Activated naive CD8-positive, alpha-beta T cell treated with anti-CD3 and anti-CD28 coated beads, Interleukin-2, amount 10 ng/mL, durations not matched to agents 7 days and 5 days (primary cell): ENCODE measurements at regions not wholly inside any gene's neighbourhood (a gene's known extent, or its start where the extent isn't known, plus 50 kb on each side); places are given as distances from the start of the nearest gene placed in this dataset.
"Not testable (repeated sequence)": the region's sequence is repeated elsewhere in the genome, so short reads cannot be mapped to it uniquely, and the experiment has no call there.

Experiments used
- ATAC-seq: fragments of 150-1000 bp; cut with Tn5 transposase; one replicate; pipeline ENCODE4 v1.10.0; 2021; ENCODE audit warnings: low read depth, moderate library complexity
- POLR2A ChIA-PET: fragments of 350-600 bp; sonication (Branson Sonifier 250); formaldehyde crosslinking; loops from one replicate; lab custom pipeline; 2021; ENCODE audit warnings: antibody characterized with exemption; lab: Charles Lee
- DNase-seq: peaks from one replicate; pipeline ENCODE4 v3.0.0; 2021
- H3K27ac Mint-ChIP-seq: one replicate; pipeline ENCODE4 v1.8.0; 2022; ENCODE audit warnings: mild to moderate bottlenecking, mixed read lengths
- H3K27me3 Mint-ChIP-seq: one replicate; pipeline ENCODE4 v1.8.0; 2022; ENCODE audit warnings: mild to moderate bottlenecking, moderate library complexity, mixed read lengths
- H3K36me3 Mint-ChIP-seq: one replicate; pipeline ENCODE4 v1.8.0; 2021; ENCODE audit warnings: mild to moderate bottlenecking, mixed read lengths
- H3K4me1 Mint-ChIP-seq: one replicate; pipeline ENCODE4 v1.8.0; 2021; ENCODE audit warnings: mixed read lengths
- H3K4me3 Mint-ChIP-seq: one replicate; pipeline ENCODE4 v1.8.0; 2022; ENCODE audit warnings: mild to moderate bottlenecking, moderate library complexity, mixed read lengths
- H3K9me3 Mint-ChIP-seq: one replicate; pipeline ENCODE4 v1.8.0; 2021; ENCODE audit warnings: mixed read lengths

DNA sequence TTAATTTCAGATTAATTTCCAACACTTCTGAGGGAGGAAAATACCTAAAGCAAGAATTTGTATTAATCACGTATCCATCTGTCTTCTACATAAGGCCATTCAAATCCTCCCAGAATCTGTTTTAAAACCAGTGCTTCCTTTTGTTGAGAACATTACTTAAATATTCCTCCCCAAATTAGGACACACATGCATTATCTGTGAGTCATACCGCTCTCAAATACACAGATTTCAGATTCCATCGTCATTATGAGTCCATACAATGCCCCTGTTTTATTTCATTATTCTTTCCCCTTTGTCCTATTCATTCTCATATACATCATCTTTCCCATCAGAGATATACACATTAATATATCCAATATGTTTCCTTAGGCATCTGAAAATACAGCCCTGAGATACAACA, 57.3 kb upstream of the PRSS12 start:
- DNase-seq (no peak), ATAC-seq (no peak)
- Mint-ChIP-seq H3K4me3 (no peak overlapping the region), H3K36me3 (no peaks in the 10 kb centered on the region), H3K9me3 (no peaks in the 10 kb centered on the region), H3K4me1 (no peaks in the 10 kb centered on the region), H3K27ac (no peak overlapping the region), H3K27me3 (peaks cover 11% of the 10 kb centered on the region)
- POLR2A ChIA-PET = no interaction called here

DNA sequence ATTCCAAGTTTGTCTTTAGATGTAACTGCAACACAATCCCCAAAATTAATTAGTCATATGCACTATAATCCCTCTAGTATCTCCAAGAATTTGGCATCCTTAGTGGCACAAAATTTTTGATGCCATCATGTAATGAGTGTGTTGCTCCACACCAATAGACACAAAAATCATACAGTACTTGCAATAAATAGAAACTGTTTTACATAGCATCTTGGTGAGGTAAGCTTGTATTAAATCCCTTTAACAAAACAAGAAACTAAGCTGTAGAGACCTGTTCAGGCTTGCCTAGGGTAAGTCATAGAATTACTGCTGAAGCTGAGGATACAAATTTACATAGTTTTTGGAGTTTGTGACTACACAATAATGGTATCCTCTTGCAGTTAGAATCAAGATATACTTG, 64.5 kb upstream of the PRSS12 start:
- H3K27ac Mint-ChIP-seq = no peak overlapping the region
- peaks cover 5% of the 10 kb centered on the region for H3K27me3 Mint-ChIP-seq
- no peak for DNase-seq
- POLR2A ChIA-PET = no interaction called here
- no peak for ATAC-seq
- H3K4me1 Mint-ChIP-seq = no peaks in the 10 kb centered on the region
- H3K4me3 Mint-ChIP-seq = no peak overlapping the region
- H3K36me3 Mint-ChIP-seq = no peaks in the 10 kb centered on the region
- H3K9me3 Mint-ChIP-seq = no peaks in the 10 kb centered on the region

DNA sequence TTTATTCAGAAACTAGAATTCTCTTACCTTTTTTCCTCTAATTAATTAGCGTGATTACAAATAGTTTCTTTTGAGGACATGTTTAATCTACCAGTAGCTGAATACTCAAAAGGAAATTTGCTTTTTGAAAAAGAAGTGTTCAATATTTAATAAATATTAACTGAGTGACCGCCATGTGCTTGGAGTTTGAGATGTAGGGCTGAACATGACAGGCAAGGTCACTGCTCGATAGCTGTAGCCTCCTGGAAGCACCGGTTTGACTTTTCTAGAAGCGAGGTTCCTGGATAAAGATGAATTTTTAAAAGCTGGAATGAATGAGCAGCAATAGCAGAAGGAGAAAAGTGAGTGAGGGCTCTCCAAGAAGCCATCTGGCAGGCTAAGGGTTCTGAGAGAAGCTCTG, 65.0 kb upstream of the PRSS12 start:
- POLR2A ChIA-PET, H3K27ac Mint-ChIP-seq, H3K36me3 Mint-ChIP-seq, H3K4me1 Mint-ChIP-seq, H3K27me3 Mint-ChIP-seq, H3K4me3 Mint-ChIP-seq, H3K9me3 Mint-ChIP-seq, ATAC-seq, DNase-seq: not testable (repeated sequence)

DNA sequence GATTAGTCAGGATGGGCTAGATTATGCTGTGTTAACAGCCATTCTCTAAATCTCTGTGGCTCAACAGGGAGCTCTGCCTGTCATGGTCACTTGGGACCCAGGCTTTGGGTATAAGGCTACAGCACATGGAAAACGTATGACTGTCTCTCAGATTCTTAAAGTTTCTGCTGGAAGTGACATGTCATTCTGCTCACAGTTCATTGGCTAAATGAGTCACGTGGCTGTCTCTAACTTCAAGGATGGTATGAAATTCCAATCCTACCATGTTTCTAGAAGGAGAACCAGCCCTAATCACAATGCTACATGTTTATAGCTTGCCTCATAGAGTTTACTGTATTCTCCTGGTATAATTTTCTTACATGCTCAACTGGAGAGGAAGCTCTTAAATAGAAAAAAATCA, 65.6 kb upstream of the PRSS12 start:
- H3K9me3 Mint-ChIP-seq, POLR2A ChIA-PET, H3K27ac Mint-ChIP-seq, ATAC-seq, H3K27me3 Mint-ChIP-seq, H3K4me3 Mint-ChIP-seq, DNase-seq, H3K4me1 Mint-ChIP-seq, H3K36me3 Mint-ChIP-seq: not testable (repeated sequence)

DNA sequence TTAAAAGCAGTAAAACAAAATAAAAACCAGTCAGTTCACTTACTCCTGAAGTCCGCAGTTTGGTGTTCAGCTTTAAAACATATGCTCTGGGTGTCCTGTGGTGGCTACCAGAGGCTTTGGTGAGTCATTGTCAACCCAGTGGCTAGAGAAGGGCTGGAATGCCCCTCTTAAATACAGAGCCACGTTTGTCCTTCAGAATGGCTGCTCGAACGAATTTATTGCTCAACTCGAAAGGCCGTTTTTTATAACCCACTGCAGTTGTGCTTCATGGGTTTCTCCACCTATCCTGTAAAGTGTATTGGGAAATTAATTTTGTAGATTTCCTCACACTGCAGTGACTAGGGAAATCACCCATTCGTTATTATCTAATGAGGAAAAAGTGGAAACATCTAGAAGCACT, 66.8 kb upstream of the PRSS12 start:
- POLR2A ChIA-PET, H3K4me3 Mint-ChIP-seq, H3K9me3 Mint-ChIP-seq, H3K4me1 Mint-ChIP-seq, DNase-seq, H3K36me3 Mint-ChIP-seq, H3K27ac Mint-ChIP-seq, ATAC-seq, H3K27me3 Mint-ChIP-seq: not testable (repeated sequence)

DNA sequence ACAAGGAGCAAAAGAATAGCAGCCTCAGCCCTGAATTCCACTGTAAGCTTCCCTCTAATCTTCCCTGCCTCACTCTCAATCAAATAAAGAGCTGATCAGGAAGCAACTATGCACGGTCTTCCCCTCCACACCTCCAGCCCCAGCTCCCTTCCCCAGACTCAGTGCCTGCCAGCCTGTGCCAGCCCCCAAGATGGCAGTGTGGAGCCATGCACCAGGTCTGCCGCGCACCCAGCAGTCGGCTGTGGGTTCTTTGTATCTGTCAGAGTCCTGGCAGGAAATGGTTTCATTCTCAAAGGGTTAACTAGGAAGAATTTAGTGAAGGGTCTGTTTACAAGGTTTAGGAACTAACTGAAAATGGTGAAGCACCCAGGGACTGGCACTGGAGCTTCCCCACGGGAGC, 71.3 kb upstream of the PRSS12 start:
- H3K4me1 Mint-ChIP-seq, H3K27ac Mint-ChIP-seq, ATAC-seq, H3K36me3 Mint-ChIP-seq, H3K27me3 Mint-ChIP-seq, POLR2A ChIA-PET, H3K4me3 Mint-ChIP-seq, H3K9me3 Mint-ChIP-seq: not testable (repeated sequence)
- DNase-seq = peak; percentile 66

DNA sequence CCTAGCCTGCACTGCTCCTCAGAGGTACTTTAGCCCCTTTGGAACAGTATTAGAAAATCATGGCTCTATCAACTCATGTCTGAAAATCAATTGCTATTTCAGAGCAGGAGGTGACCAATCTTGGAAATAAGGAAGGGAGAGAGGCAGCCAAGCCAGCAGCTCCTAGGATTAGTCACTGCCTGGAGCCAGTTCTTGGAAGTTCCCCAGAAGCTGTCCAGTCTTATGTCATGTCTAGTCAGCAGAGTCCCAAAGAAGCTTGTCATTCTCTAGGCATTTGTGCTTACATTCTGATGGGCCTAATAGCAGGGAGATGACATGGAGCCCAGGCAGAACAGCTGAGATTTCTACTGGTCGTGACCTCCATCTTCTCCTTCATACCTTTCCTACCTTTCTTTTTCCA, 76.1 kb upstream of the PRSS12 start:
- H3K27ac Mint-ChIP-seq, H3K9me3 Mint-ChIP-seq, H3K36me3 Mint-ChIP-seq, POLR2A ChIA-PET, DNase-seq, H3K27me3 Mint-ChIP-seq, H3K4me3 Mint-ChIP-seq, H3K4me1 Mint-ChIP-seq, ATAC-seq: not testable (repeated sequence)

DNA sequence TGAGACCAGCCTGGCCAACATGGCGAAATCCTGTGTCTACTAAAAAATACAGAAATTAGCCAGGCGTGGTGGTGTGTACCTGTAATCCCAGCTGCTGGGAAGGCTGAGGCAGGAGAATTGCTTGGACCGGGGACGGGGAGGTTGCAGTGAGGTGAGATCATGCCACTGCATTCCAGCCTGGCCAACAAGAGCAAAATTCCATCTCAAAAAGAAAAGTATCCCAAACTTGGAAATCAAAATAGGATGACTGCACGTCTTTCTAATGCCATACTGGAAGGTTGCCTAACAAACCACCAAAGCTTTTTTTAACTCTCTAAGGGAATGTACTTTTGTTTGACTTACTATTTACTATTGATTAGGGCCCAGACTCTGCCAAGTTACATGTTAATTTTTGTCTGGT, 79.6 kb upstream of the PRSS12 start:
- H3K27me3 Mint-ChIP-seq, DNase-seq, H3K4me3 Mint-ChIP-seq, H3K27ac Mint-ChIP-seq, H3K9me3 Mint-ChIP-seq, ATAC-seq, H3K36me3 Mint-ChIP-seq, H3K4me1 Mint-ChIP-seq, POLR2A ChIA-PET: not testable (repeated sequence)

DNA sequence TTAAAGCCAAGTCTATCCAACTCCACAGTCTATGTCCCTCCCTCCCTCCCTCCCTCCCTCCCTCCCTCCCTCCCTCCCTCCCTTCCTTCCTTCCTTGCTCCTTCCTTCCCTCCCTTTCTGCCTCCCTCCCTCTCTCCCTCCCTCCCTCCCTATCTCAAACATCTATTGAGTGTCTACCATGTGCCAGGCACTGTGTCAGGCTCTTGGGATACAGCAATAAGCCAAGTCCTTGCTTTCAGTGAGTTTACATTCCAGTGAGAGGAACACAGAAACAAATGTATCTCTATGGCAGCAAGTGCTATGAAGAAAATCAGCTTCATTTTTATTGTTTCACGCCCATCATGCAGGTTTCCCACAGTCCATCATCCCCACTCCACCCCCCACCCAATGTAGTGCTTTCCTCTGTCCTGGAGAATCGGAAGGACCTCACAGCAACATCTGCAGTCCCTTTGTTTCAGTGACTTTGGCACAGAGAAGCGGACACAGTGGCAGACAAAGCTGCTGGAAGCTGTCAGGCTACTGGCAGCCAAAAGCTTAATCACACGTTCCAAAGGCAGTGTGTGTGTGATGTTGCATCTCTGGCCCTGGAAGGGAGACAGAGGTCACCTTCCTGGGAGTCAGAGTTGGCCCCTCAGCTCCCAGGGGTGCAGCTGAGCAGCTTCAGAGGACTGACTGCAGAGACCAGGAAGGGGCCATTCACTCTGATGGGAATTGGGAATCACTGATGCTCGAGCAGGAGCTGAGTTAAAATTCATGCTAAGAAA, 81.0 kb upstream of the PRSS12 start:
- ATAC-seq, DNase-seq, H3K27ac Mint-ChIP-seq, H3K9me3 Mint-ChIP-seq, H3K36me3 Mint-ChIP-seq, H3K4me3 Mint-ChIP-seq, H3K4me1 Mint-ChIP-seq, POLR2A ChIA-PET, H3K27me3 Mint-ChIP-seq: not testable (repeated sequence)

DNA sequence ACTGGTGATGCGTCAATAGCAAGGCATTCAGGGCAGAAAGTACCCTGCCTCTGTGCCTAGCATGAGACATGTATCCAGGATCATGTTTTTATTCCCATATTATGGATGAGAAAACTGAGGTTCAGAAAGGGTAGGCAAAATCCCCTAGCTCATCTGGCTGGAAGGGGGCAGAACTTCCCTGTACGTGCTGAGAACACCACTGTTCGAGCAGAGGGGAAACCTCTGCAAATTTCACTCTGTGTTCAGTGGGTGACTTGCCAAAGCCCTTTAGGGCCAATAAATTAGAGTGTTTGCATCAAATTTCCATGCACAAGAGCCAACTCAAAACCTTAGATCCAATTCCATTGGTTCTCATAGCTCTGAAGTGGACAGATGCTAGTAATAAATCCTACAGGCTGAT, 82.6 kb upstream of the PRSS12 start:
- H3K4me1 Mint-ChIP-seq, ATAC-seq, H3K4me3 Mint-ChIP-seq, DNase-seq, H3K27me3 Mint-ChIP-seq, H3K36me3 Mint-ChIP-seq, H3K9me3 Mint-ChIP-seq, H3K27ac Mint-ChIP-seq, POLR2A ChIA-PET: not testable (repeated sequence)

DNA sequence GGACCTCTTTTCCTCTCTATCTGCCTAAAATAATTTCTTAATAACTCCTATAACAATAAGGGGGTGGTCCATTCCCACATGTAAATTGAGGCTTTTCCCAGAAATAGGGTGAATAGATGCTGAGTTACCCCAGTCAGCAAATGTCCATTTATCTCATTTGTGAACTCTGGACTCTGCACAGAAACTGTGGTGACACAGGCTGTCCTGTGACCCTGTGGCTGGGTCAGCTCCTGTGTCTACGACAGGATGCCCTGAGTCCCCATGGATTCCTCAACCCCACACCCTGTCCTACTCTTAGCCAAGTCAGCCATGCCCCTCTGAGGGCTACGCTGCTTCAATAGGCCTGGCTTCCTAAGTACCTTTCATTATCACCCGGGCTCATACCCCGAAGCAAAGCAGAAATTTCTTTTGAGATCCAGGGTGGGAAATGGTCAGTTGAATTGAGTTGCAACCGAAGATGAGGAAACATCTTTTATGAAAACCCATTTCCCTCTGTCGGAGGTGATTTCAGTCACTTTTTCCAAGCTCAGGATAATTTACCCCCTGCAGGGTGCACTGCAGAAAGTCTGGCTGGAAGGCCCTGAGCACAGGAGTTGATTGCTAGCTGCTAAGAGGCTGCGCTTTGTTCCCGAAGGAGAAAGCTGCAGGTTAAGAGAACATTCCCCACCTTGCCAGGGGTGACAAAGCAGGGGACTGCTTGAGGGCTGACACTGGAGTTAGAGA, 89.5 kb upstream of the PRSS12 start:
- H3K36me3 Mint-ChIP-seq, POLR2A ChIA-PET, H3K4me3 Mint-ChIP-seq, H3K4me1 Mint-ChIP-seq, ATAC-seq, H3K27ac Mint-ChIP-seq, H3K27me3 Mint-ChIP-seq, DNase-seq, H3K9me3 Mint-ChIP-seq: not testable (repeated sequence)

DNA sequence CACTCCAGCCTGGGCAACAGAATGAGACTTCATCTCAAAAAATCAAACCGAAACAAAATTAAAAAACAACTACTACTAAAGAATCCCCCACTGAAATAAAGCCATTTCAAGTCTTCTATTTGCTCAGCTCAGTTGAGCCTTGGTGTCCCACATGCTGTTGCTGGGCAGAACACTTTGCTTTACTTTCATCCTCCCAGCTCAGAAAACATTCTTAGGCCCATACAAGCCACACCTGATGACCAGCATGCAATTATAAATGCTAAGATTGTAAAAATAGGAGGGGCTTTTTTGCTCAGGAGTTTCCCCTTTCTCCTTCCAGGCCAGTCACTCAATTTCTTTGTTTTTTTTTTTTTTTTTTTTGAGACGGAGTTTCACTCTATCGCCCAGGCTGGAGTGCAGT, 94.6 kb upstream of the PRSS12 start:
- POLR2A ChIA-PET, H3K9me3 Mint-ChIP-seq, DNase-seq: not testable (repeated sequence)

DNA sequence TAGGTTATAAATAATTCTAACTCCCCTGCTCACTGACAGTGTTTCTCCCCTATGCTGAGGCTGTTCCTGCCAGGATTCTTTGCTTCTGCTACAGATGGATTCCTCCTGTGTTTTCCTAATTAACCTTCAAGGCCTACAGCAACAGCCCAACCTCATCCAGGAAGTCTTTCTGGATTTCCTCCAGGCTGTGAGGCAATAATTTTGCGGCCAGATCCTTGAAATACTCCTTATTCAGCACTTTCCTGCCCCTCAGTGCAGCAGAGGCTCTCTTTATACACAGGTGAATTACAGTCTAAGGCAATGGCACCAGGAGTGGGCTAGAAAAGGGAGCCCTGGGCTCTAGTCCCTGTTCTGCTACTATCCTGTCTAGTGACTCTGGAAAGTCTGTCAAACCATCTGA, 102.1 kb upstream of the PRSS12 start:
- ATAC-seq, POLR2A ChIA-PET: not testable (repeated sequence)

More for the DNA sequence above, 94.6 kb upstream of the PRSS12 start:
- not testable (repeated sequence) for H3K4me3 Mint-ChIP-seq, H3K27ac Mint-ChIP-seq, H3K4me1 Mint-ChIP-seq, ATAC-seq, H3K36me3 Mint-ChIP-seq, H3K27me3 Mint-ChIP-seq

DNA sequence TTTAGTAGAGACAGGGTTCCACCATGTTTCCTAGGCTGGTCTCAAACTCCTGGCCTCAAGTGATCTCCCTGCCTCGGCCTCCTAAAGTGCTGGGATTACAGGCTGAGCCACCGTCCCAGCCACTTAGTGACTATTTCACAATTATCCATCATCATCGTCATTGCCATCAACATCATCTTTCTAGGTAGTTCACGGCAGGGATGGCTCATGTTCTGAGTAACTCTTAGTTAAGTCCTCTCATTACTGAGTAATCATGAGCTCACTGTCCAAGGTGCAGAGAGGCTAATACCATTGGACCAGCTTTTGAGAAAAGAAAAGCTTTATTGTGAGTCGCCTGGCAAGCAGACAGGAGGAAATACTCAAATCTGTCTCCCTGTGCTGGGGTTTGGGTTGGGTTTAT, 108.6 kb upstream of the PRSS12 start:
- DNase-seq, H3K27me3 Mint-ChIP-seq, H3K4me1 Mint-ChIP-seq, ATAC-seq, H3K4me3 Mint-ChIP-seq, POLR2A ChIA-PET, H3K36me3 Mint-ChIP-seq, H3K27ac Mint-ChIP-seq, H3K9me3 Mint-ChIP-seq: not testable (repeated sequence)

More for the DNA sequence above, 102.1 kb upstream of the PRSS12 start:
- H3K36me3 Mint-ChIP-seq, H3K4me1 Mint-ChIP-seq, H3K4me3 Mint-ChIP-seq, H3K27me3 Mint-ChIP-seq, H3K27ac Mint-ChIP-seq, H3K9me3 Mint-ChIP-seq, DNase-seq: not testable (repeated sequence)
